ENCODE measurements at regions not wholly inside any gene's neighbourhood (a gene's known extent, or its start where the extent isn't known, plus 50 kb on each side); places are given as distances from the start of the nearest gene placed in this dataset.

DNA sequence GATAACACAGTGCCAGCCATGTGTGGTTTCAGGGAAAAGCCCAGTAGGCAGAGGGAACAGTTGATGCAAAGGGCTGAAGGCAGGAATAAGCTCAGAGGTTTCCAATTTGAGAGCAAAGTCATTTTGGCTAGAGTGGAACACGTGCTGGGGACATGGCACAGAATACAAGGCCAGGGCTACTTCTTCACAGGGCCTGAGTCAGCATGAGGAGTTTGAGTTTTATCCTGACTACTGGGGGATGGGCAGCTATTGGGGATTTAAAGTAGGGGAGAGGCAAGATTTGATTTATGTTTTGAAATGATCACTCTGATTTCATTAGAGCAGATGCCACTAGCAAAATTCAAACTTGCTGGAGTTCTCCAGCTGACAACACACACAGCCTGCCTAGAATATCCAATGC, 241.1 kb upstream of the CSF3R start:
- WGBS, 2 experiments (ENCODE audit: extremely low coverage in 2 of 2, insufficient read length in 1 of 2) = no CpG with 5 or more reads among the region's 1 CpG
- intact Hi-C loops (cut with micrococcal nuclease) = no loop called here

More for the DNA sequence above, 241.1 kb upstream of the CSF3R start:
- H3K36me3 ChIP-seq (ENCODE audit: control insufficient read depth, insufficient read depth, low read length) = no peaks in the 10 kb centered on the region
- no peak overlapping the region for H4K8ac ChIP-seq (ENCODE audit: low read depth in 2 of 2, low read length in 2 of 2)
- H2BK15ac ChIP-seq (ENCODE audit: low read depth, low read length) = no peak overlapping the region
- H3K9me3 ChIP-seq (ENCODE audit: control insufficient read depth, insufficient read depth, low read length) = no peaks in the 10 kb centered on the region
- H2AK5ac ChIP-seq (ENCODE audit: low read depth, low read length) = no peak overlapping the region
- ChIA-PET CTCF (no interaction called here), POLR2A (ENCODE audit: unreplicated experiment) (no interaction called here)
- no peak overlapping the region for H3K27ac ChIP-seq (ENCODE audit: insufficient read depth, low read length)
- H3K79me1 ChIP-seq (ENCODE audit: low read depth in 1 of 2, low read length in 2 of 2) = no peaks in the 10 kb centered on the region
- no peaks in the 10 kb centered on the region for H4K20me1 ChIP-seq (ENCODE audit: insufficient read depth, low read length)
- no peak overlapping the region for H3K4me3 ChIP-seq (ENCODE audit: insufficient read depth, low read depth, low read length)
- no peak overlapping the region for H2BK20ac ChIP-seq (ENCODE audit: low read depth, low read length)
- H2BK120ac ChIP-seq (ENCODE audit: low read depth, low read length) = no peak overlapping the region
- H3K27me3 ChIP-seq (ENCODE audit: control insufficient read depth, insufficient read depth, low read length) = no peaks in the 10 kb centered on the region
- in situ Hi-C loops (cut with MboI; ENCODE audit: low sequenced_read_pairs) (no loop called here), dilution Hi-C loops (cut with HindIII; ENCODE audit: low sequenced_read_pairs, unreplicated experiment) (no loop called here)
- no peak overlapping the region for H3K14ac ChIP-seq (replicated peaks; ENCODE audit: low read depth, low read length)
- TF ChIP-seq BHLHE40 (IDR thresholded peaks at IDR 0.05; ENCODE audit: low read depth, low read length) (no peak), CHD1 (IDR thresholded peaks at IDR 0.05; ENCODE audit: low read depth, low read length) (no peak), NFE2L2 (IDR thresholded peaks at IDR 0.05; ENCODE audit: low read depth, low read length) (no peak), MXI1 (IDR thresholded peaks at IDR 0.05; ENCODE audit: borderline replicate concordance, low read depth, low read length) (no peak), POLR2A (IDR thresholded peaks at IDR 0.05; ENCODE audit: low read depth, low read length) (no peak), RFX5 (IDR thresholded peaks at IDR 0.05; ENCODE audit: low read depth, low read length) (no peak), SMC3 (IDR thresholded peaks at IDR 0.05; ENCODE audit: low read depth, low read length) (no peak), FOS (IDR thresholded peaks at IDR 0.05; ENCODE audit: low read depth, low read length) (no peak), CEBPB (IDR thresholded peaks at IDR 0.05; ENCODE audit: low read depth, low read length) (no peak)
- TF ChIP-seq, protein P1, sequence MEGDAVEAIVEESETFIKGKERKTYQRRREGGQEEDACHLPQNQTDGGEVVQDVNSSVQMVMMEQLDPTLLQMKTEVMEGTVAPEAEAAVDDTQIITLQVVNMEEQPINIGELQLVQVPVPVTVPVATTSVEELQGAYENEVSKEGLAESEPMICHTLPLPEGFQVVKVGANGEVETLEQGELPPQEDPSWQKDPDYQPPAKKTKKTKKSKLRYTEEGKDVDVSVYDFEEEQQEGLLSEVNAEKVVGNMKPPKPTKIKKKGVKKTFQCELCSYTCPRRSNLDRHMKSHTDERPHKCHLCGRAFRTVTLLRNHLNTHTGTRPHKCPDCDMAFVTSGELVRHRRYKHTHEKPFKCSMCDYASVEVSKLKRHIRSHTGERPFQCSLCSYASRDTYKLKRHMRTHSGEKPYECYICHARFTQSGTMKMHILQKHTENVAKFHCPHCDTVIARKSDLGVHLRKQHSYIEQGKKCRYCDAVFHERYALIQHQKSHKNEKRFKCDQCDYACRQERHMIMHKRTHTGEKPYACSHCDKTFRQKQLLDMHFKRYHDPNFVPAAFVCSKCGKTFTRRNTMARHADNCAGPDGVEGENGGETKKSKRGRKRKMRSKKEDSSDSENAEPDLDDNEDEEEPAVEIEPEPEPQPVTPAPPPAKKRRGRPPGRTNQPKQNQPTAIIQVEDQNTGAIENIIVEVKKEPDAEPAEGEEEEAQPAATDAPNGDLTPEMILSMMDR (conservative IDR thresholded peaks at IDR 0.05; ENCODE audit: low read depth, low read length) = no peak
- TF ChIP-seq, protein P2, sequence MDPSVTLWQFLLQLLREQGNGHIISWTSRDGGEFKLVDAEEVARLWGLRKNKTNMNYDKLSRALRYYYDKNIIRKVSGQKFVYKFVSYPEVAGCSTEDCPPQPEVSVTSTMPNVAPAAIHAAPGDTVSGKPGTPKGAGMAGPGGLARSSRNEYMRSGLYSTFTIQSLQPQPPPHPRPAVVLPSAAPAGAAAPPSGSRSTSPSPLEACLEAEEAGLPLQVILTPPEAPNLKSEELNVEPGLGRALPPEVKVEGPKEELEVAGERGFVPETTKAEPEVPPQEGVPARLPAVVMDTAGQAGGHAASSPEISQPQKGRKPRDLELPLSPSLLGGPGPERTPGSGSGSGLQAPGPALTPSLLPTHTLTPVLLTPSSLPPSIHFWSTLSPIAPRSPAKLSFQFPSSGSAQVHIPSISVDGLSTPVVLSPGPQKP (IDR thresholded peaks at IDR 0.05; ENCODE audit: borderline replicate concordance, low read depth, low read length) = no peak
- no peak overlapping the region for H3K23ac ChIP-seq (ENCODE audit: low read depth, low read length)
- BruUV-seq (replicated peaks) = no TSS peak
- H3K9me1 ChIP-seq (ENCODE audit: insufficient read depth, low read length) = no peaks in the 10 kb centered on the region
- no peak overlapping the region for H2BK5ac ChIP-seq (ENCODE audit: low read depth, low read length, poor library complexity, severe bottlenecking)
- H3K4me1 ChIP-seq (ENCODE audit: control insufficient read depth, insufficient read depth, low read length) = no peaks in the 10 kb centered on the region
- H4K91ac ChIP-seq (ENCODE audit: insufficient read depth, low read depth, low read length) = no peak overlapping the region
- no peak overlapping the region for H3K4ac ChIP-seq (ENCODE audit: low read depth, low read length)
- H3K4me2 ChIP-seq (ENCODE audit: low read depth, low read length) = no peak overlapping the region
- H2AFZ ChIP-seq (replicated peaks; ENCODE audit: low read length, poor library complexity) = no peak overlapping the region
- H3K9ac ChIP-seq (ENCODE audit: low read depth, low read length) = no peak overlapping the region
- DNase-seq (no peak), ATAC-seq (ENCODE audit: low read depth) (no peak)
- no peak overlapping the region for H3K56ac ChIP-seq (ENCODE audit: extremely low read depth, insufficient read depth, low read length)
- H2AK9ac ChIP-seq (replicated peaks; ENCODE audit: low read depth, low read length, poor library complexity) = no peak overlapping the region
- no peak overlapping the region for H4K5ac ChIP-seq (ENCODE audit: low read depth, low read length)
- H3K18ac ChIP-seq (ENCODE audit: low read depth, low read length) = no peak overlapping the region

Data from IMR-90 (cell line).